Testis (tissue), 2 donors: ENCODE measurements at regions not wholly inside any gene's neighbourhood (a gene's known extent, or its start where the extent isn't known, plus 50 kb on each side); places are given as distances from the start of the nearest gene placed in this dataset.

Source experiments
- DNase-seq: peaks from one replicate; pipeline ENCODE4 v3.0.0-alpha.2; 2019
- H3K27ac ChIP-seq, 2 donors: fragments of 200-600 bp; sonication (generic); one replicate each; pipeline ENCODE4 v1.5.1; 2019
- H3K27me3 ChIP-seq: fragments of 200-600 bp; sonication (generic); one replicate; pipeline ENCODE4 v1.5.1; 2019
- H3K36me3 ChIP-seq: fragments of 200-600 bp; sonication (generic); one replicate; pipeline ENCODE4 v1.5.1; 2017; ENCODE audit warnings: low read depth; ENCODE audit errors: missing control alignments
- H3K4me1 ChIP-seq: fragments of 200-600 bp; sonication (generic); one replicate; pipeline ENCODE4 v1.5.1; 2019
- H3K4me3 ChIP-seq, 2 donors: fragments of 200-600 bp; sonication (generic); one replicate each; pipeline ENCODE4 v1.5.1; 2017 to 2019
- H3K9me3 ChIP-seq: fragments of 200-600 bp; sonication (generic); one replicate; pipeline ENCODE4 v1.5.1; 2017
- CTCF ChIP-seq, 3 experiments: fragments of 450-650 bp in 2 of 3; fragments of 200-600 bp in 1 of 3; sonication (generic) in 1 of 3; IDR thresholded peaks; one replicate each; pipeline ENCODE4 v1.5.1; 2016 to 2019; ENCODE audit warnings: antibody characterized with exemption in 3 of 3, mild to moderate bottlenecking in 2 of 3, moderate library complexity in 1 of 3
- POLR2A ChIP-seq: fragments of 450-650 bp; IDR thresholded peaks from one replicate; pipeline ENCODE4 v1.6.1; 2017; ENCODE audit warnings: antibody characterized with exemption, mild to moderate bottlenecking, moderate library complexity
- WGBS, 2 donors: methylation state at CpG; one replicate each; pipeline ENCODE4 v1.1.5; 2018; 5-methylcytosine and 5-hydroxymethylcytosine counted together
- intact Hi-C: fragments of 100-400 bp; cut with DNase I; formaldehyde crosslinking; loops from one replicate; pipeline ENCODE4 v1.15.1; 2023; ENCODE audit warnings: low total_unique reads

GRCh38 chr2:121003391-121003790, 267.7 kb downstream of the GLI2 start:
- TF ChIP-seq CTCF (IDR thresholded peaks at IDR 0.05) = no peak
- no peak for TF ChIP-seq POLR2A
- Histone ChIP-seq H3K9me3 (no peaks in the 10 kb centered on the region), H3K27ac (no peak overlapping the region), H3K4me3 (no peak overlapping the region), H3K27me3 (no peaks in the 10 kb centered on the region), H3K4me1 (no peaks in the 10 kb centered on the region), H3K36me3 (no peaks in the 10 kb centered on the region)
- intact Hi-C loops = no loop called here
- 96% methylated on average over 5 of the region's 5 CpGs for WGBS, 2 donors
- no peak for DNase-seq

GRCh38 chr2:121004359-121004758, 268.7 kb downstream of the GLI2 start:
- intact Hi-C loops = no loop called here
- TF ChIP-seq CTCF (IDR thresholded peaks at IDR 0.05) (no peak), POLR2A (no peak)
- no peak for DNase-seq
- Histone ChIP-seq H3K9me3 (no peaks in the 10 kb centered on the region), H3K4me3 (no peak overlapping the region), H3K4me1 (no peaks in the 10 kb centered on the region), H3K27me3 (no peaks in the 10 kb centered on the region), H3K27ac (no peak overlapping the region), H3K36me3 (no peaks in the 10 kb centered on the region)
- WGBS, 2 donors = 73 to 97% methylated on average over 5 of the region's 5 CpGs

- no peaks in the 10 kb centered on the region for H3K27me3 ChIP-seq
- no peak for DNase-seq
- H3K36me3 ChIP-seq = no peaks in the 10 kb centered on the region
- intact Hi-C loops = no loop called here
- no peaks in the 10 kb centered on the region for H3K9me3 ChIP-seq
- no peaks in the 10 kb centered on the region for H3K4me1 ChIP-seq
- TF ChIP-seq CTCF (IDR thresholded peaks at IDR 0.05) = no peak
- no peak for TF ChIP-seq POLR2A
- 76 to 79% methylated on average over 6 of the region's 6 CpGs for WGBS, 2 donors
- H3K4me3 ChIP-seq = no peak overlapping the region
- no peak overlapping the region for H3K27ac ChIP-seq
Observed at GRCh38 chr2:121004950-121005349, 269.3 kb downstream of the GLI2 start.

- no peaks in the 10 kb centered on the region for H3K36me3 ChIP-seq
- H3K27ac ChIP-seq = no peak overlapping the region
- DNase-seq = no peak
- no peaks in the 10 kb centered on the region for H3K27me3 ChIP-seq
- H3K9me3 ChIP-seq = no peaks in the 10 kb centered on the region
- WGBS, 2 donors = 70 to 73% methylated on average over 3 of the region's 3 CpGs
- intact Hi-C loops = no loop called here
- no peaks in the 10 kb centered on the region for H3K4me1 ChIP-seq
- H3K4me3 ChIP-seq = no peak overlapping the region
- TF ChIP-seq CTCF (IDR thresholded peaks at IDR 0.05) = no peak
- TF ChIP-seq POLR2A = no peak
Observed at GRCh38 chr2:121005453-121005852, 269.8 kb downstream of the GLI2 start.

- WGBS, 2 donors = 91 to 94% methylated on average over 10 of the region's 10 CpGs
- H3K27ac ChIP-seq = no peak overlapping the region
- H3K27me3 ChIP-seq = no peaks in the 10 kb centered on the region
- DNase-seq = no peak
- intact Hi-C loops = no loop called here
- H3K9me3 ChIP-seq = no peaks in the 10 kb centered on the region
- TF ChIP-seq CTCF (IDR thresholded peaks at IDR 0.05) (no peak), POLR2A (no peak)
- H3K36me3 ChIP-seq = no peaks in the 10 kb centered on the region
- no peaks in the 10 kb centered on the region for H3K4me1 ChIP-seq
- no peak overlapping the region for H3K4me3 ChIP-seq
Observed at GRCh38 chr2:121006743-121007489, 271.2 kb downstream of the GLI2 start.
